Neural crest cell (in vitro differentiated cells): ENCODE measurements at regions not wholly inside any gene's neighbourhood (a gene's known extent, or its start where the extent isn't known, plus 50 kb on each side); places are given as distances from the start of the nearest gene placed in this dataset.

ENCODE experiments used
- DNase-seq: peaks from one replicate; pipeline ENCODE4 v3.0.0; 2021; ENCODE audit warnings: low read depth, mixed read lengths, low spot score
- H3K27ac Mint-ChIP-seq: one replicate; pipeline ENCODE4 v1.8.0; 2021; ENCODE audit warnings: mild to moderate bottlenecking, mixed read lengths; ENCODE audit not compliant: unreplicated experiment
- H3K27me3 Mint-ChIP-seq: 2 replicates; pipeline ENCODE4 v1.8.0; 2021; ENCODE audit warnings: low read depth, mild to moderate bottlenecking, mixed read lengths
- H3K36me3 Mint-ChIP-seq: 2 replicates; pipeline ENCODE4 v1.8.0; 2021; ENCODE audit warnings: low read depth, mild to moderate bottlenecking, mixed read lengths
- H3K4me1 Mint-ChIP-seq: 2 replicates; pipeline ENCODE4 v1.8.0; 2021; ENCODE audit warnings: mixed read lengths
- H3K4me3 Mint-ChIP-seq: one replicate; pipeline ENCODE4 v1.8.0; 2021; ENCODE audit warnings: mild to moderate bottlenecking, mixed read lengths
- H3K9me3 Mint-ChIP-seq: 2 replicates; pipeline ENCODE4 v1.8.0; 2021; ENCODE audit warnings: mixed read lengths
- TF ChIP-seq, protein P1 (sequence below): fragments of 200-600 bp; sonication (generic); conservative IDR thresholded peaks from 2 replicates; pipeline ENCODE4 v1.5.0; 2021; ENCODE audit warnings: antibody characterized with exemption, mild to moderate bottlenecking

DNA sequence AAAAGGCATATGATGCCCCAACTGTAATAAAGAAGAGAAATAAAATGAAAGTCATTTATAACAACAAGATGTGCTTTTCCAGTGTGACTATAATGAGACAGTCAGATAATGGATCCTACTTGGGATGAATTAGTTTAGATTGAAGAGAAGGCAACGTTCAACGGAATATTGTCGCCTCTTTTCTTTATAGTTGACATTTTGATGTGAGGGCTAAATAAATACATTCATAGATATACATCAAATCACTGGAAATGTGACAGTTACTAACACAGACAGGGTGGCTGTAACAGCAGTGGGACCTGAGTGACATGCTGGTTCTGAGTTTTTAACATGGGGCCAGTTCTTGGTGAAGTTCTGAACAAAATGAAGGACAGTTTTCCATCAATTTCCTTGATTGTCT is 61.1 kb upstream of the ATP2B2 start:
- Mint-ChIP-seq H3K27me3 (peaks cover 15% of the 10 kb centered on the region), H3K27ac (no peak overlapping the region)
- TF ChIP-seq, protein P1, sequence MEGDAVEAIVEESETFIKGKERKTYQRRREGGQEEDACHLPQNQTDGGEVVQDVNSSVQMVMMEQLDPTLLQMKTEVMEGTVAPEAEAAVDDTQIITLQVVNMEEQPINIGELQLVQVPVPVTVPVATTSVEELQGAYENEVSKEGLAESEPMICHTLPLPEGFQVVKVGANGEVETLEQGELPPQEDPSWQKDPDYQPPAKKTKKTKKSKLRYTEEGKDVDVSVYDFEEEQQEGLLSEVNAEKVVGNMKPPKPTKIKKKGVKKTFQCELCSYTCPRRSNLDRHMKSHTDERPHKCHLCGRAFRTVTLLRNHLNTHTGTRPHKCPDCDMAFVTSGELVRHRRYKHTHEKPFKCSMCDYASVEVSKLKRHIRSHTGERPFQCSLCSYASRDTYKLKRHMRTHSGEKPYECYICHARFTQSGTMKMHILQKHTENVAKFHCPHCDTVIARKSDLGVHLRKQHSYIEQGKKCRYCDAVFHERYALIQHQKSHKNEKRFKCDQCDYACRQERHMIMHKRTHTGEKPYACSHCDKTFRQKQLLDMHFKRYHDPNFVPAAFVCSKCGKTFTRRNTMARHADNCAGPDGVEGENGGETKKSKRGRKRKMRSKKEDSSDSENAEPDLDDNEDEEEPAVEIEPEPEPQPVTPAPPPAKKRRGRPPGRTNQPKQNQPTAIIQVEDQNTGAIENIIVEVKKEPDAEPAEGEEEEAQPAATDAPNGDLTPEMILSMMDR: no peak

DNA sequence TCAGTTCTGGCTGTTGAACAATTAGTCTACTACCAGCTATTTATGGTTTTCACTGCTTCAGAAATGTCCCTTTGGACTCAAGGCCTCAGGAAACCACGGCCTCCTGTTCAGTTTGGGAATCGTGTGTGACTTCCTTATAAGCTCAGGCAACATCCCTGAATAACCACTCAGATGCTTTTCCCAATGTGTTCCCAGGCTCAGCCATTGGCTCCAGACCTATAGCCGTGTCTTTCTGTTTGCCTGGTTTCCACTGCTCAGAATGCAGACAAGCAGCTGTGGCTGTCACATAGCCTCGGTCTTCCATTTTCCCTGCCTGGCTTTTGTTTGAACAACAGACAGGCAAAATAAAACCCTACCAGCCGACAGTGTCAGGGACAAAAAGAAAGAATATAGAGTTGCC is 63.2 kb upstream of the ATP2B2 start:
- TF ChIP-seq, protein P1: no peak
- DNase-seq: no peak
- H3K27ac Mint-ChIP-seq: no peak overlapping the region
- peaks cover 3% of the 10 kb centered on the region for H3K4me1 Mint-ChIP-seq
- no peaks in the 10 kb centered on the region for H3K36me3 Mint-ChIP-seq
- no peak overlapping the region for H3K4me3 Mint-ChIP-seq
- H3K27me3 Mint-ChIP-seq: peaks cover 12% of the 10 kb centered on the region
- no peaks in the 10 kb centered on the region for H3K9me3 Mint-ChIP-seq

More for the DNA sequence above, 61.1 kb upstream of the ATP2B2 start:
- Mint-ChIP-seq H3K4me1 (no peaks in the 10 kb centered on the region), H3K36me3 (no peaks in the 10 kb centered on the region), H3K4me3 (no peak overlapping the region), H3K9me3 (no peaks in the 10 kb centered on the region)
- DNase-seq: no peak

DNA sequence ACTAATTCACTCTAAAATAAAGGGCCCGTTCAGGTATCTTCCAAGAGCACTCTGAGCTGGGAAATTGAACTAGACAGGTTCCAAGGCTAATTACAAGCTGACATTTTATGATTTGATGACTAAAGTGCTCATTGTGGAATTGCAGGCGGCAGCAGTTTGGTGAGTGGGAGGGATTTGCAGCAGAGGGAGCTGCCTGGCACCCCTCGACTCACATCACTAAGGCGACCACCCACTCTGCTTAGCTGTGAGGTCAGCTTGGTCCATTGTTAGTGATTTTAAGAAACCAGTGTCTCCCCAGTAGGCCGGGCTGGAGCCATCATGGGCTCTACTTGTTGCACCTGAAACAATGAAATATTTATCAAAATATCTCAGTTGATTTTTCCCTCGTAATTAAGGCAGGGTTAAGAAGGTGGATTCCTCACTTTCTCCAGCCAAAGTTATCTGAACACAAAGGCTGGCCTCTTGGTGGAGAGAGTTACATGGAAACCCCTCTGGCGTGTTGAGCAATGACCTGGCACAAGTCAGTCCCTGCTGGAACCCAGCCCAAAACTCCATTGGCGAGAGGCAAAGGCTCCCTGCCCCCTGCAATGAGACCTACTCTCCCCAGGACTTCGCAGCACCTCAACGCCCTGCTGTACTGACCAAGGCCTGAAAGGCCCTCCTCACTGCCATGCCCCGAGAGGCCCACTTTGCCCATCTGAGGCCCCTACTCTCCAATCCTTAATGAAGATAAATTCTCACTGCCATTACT is 65.0 kb upstream of the ATP2B2 start:
- Mint-ChIP-seq H3K9me3 (no peaks in the 10 kb centered on the region), H3K27ac (no peak overlapping the region)

DNA sequence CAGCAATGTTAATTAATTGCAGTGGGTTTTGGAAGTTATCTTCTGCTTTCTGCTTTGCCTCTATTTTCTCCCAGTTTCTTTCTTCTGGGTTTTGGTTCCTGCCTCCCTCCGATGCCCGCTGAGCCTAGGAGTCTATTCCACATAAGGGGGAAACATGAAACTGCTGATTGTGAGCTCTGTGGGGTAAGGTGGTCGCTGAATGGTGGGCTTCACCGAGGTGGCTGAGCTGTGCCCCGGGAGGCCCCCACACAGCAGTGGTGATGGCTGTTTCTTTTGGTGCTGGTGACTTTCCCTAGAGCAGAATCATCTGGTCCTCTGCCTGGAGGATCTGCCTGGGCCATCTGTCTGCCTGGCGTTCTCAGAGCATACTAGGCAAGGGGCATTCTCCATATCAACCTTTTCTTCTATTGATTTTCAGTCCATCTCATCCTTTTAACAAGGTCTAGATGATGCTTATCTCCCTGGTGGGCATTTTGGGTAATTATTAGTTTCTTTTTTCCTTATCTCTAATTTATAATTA is 68.8 kb upstream of the ATP2B2 start:
- DNase-seq: no peak
- Mint-ChIP-seq H3K4me1 (peaks cover 8% of the 10 kb centered on the region), H3K27me3 (no peaks in the 10 kb centered on the region), H3K9me3 (no peaks in the 10 kb centered on the region), H3K36me3 (no peaks in the 10 kb centered on the region), H3K4me3 (no peak overlapping the region), H3K27ac (no peak overlapping the region)
- TF ChIP-seq, protein P1: no peak

More for the DNA sequence above, 65.0 kb upstream of the ATP2B2 start:
- Mint-ChIP-seq H3K27me3 (peaks cover 3% of the 10 kb centered on the region), H3K4me3 (no peak overlapping the region), H3K4me1 (peaks cover 8% of the 10 kb centered on the region), H3K36me3 (no peaks in the 10 kb centered on the region)
- TF ChIP-seq, protein P1: no peak
- no peak for DNase-seq

DNA sequence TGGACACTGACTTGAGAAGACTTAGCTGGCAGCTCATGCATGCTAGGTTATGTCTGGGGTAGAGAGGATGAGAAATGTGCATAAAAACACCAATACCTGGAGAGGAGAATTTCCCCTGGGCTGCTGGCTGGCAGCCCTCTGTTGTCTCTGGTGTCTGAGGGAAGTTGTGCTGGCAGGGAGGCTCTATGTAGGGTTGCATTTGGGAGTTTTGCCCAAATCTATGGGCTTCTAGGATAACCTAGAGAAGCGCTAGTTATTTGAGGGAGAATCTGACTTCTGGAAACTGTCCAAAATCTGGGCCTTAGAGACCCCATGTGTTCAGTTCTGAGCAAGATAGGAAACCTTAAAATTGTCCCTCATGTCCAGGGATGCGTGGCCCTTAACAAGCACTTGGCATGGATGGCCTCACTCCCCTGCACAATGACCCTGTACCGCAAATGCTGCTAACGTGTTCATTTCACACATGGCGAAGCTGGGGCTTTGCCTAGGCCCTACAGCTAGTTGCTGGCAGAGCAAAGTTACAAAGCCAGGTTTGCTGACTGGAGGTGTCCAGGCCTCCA is 70.3 kb upstream of the ATP2B2 start:
- no peak overlapping the region for H3K4me3 Mint-ChIP-seq
- H3K9me3 Mint-ChIP-seq: no peaks in the 10 kb centered on the region
- H3K36me3 Mint-ChIP-seq: no peaks in the 10 kb centered on the region
- DNase-seq: no peak
- TF ChIP-seq, protein P1: no peak
- H3K27me3 Mint-ChIP-seq: peaks cover under 1% of the 10 kb centered on the region
- no peak overlapping the region for H3K27ac Mint-ChIP-seq
- H3K4me1 Mint-ChIP-seq: peaks cover 8% of the 10 kb centered on the region
